ENCODE measurements at regions not wholly inside any gene's neighbourhood (a gene's known extent, or its start where the extent isn't known, plus 50 kb on each side); places are given as distances from the start of the nearest gene placed in this dataset.

GRCh38 chr6:118719351-118720124, 68.1 kb upstream of the CEP85L start:
- Histone ChIP-seq H3K4me3 (no peak overlapping the region), H3K27me3 (replicated peaks in 1 of 2; ENCODE audit: control insufficient read depth in 2 of 2, insufficient read depth in 2 of 2, low read length in 1 of 2) (no peaks in the 10 kb centered on the region), H3K27ac (ENCODE audit: control insufficient read depth, insufficient read depth) (no peak overlapping the region; the same call in 1 of the 2 replicates), H3K79me2 (ENCODE audit: control insufficient read depth, insufficient read depth, low read length) (no peaks in the 10 kb centered on the region), H4K20me1 (ENCODE audit: control insufficient read depth, insufficient read depth) (no peaks in the 10 kb centered on the region), H3K9me3 (replicated peaks; ENCODE audit: control insufficient read depth, insufficient read depth, low read length) (no peaks in the 10 kb centered on the region; the same call in 2 of the 3 replicates), H2AFZ (ENCODE audit: control insufficient read depth, low read depth, low read length) (peak overlapping the region; percentile 77), H3K4me1 (ENCODE audit: control insufficient read depth, insufficient read depth, low read length) (peaks cover 20% of the 10 kb centered on the region), H3K9ac (ENCODE audit: control insufficient read depth, insufficient read depth, low read length) (no peak overlapping the region; the same call in 1 of the 2 replicates), H3K36me3 (ENCODE audit: control insufficient read depth in 2 of 2, insufficient read depth in 2 of 2, low read length in 1 of 2) (no peaks in the 10 kb centered on the region), H3K4me2 (ENCODE audit: control insufficient read depth, insufficient read depth) (peak overlapping the region; percentile 83)
- BruUV-seq (replicated peaks), result no TSS peak
- ChIA-PET CTCF (interaction anchor here (0.6 kb wide), 1 partner anchor 103 kb away, joined by 4 read pairs; no protein-coding TSS in a partner anchor), RAD21 (ENCODE audit: unreplicated experiment) (no interaction called here), POLR2A (no interaction called here), SMC1A (ENCODE audit: uncharacterized antibody, unreplicated experiment) (interaction anchor here (0.6 to 1.7 kb wide), 3 partner anchors 10 to 43 kb away, joined by 3 to 5 read pairs (median 4); no protein-coding TSS in a partner anchor)
- ATAC-seq (peak; percentile 68), FAIRE-seq (peak; percentile 38), DNase-seq (ENCODE audit: low read depth, low spot score) (no peak)
- WGBS (ENCODE audit: insufficient coverage, insufficient replicate concordance, low lambda C conversion rate, missing lambda C conversion rate), result 29% methylated on average over 6 of the region's 6 CpGs
- peak; percentile 65 for TF ChIP-seq RUNX3 (IDR thresholded peaks at IDR 0.05; ENCODE audit: low read length)
- no peak for TF ChIP-seq MAX (IDR thresholded peaks at IDR 0.05; ENCODE audit: low read depth, low read length)
- intact Hi-C loops (cut with micrococcal nuclease; ENCODE audit: unreplicated experiment), result no loop called here
- in situ Hi-C loops (cut with MboI), result no loop called here

GRCh38 chr6:118718903-118719302, 67.5 kb upstream of the CEP85L start:
- ATAC-seq (no peak), FAIRE-seq (no peak), DNase-seq (ENCODE audit: low read depth, low spot score) (no peak)
- no peaks in the 10 kb centered on the region; the same call in 2 of the 3 replicates for H3K9me3 ChIP-seq (replicated peaks; ENCODE audit: control insufficient read depth, insufficient read depth, low read length)
- peak overlapping the region; percentile 77 for H2AFZ ChIP-seq (ENCODE audit: control insufficient read depth, low read depth, low read length)
- H3K27ac ChIP-seq (ENCODE audit: control insufficient read depth, insufficient read depth), result no peak overlapping the region; the same call in 1 of the 2 replicates
- in situ Hi-C loops (cut with MboI), result no loop called here
- BruUV-seq (replicated peaks), result no TSS peak
- peaks cover 19% of the 10 kb centered on the region for H3K4me1 ChIP-seq (ENCODE audit: control insufficient read depth, insufficient read depth, low read length)
- no peaks in the 10 kb centered on the region for H3K79me2 ChIP-seq (ENCODE audit: control insufficient read depth, insufficient read depth, low read length)
- no peak overlapping the region for H3K9ac ChIP-seq (ENCODE audit: control insufficient read depth, insufficient read depth, low read length)
- H3K36me3 ChIP-seq (ENCODE audit: control insufficient read depth in 2 of 2, insufficient read depth in 2 of 2, low read length in 1 of 2), result no peaks in the 10 kb centered on the region
- 85% methylated on average over 7 of the region's 7 CpGs for WGBS (ENCODE audit: insufficient coverage, insufficient replicate concordance, low lambda C conversion rate, missing lambda C conversion rate)
- SMC1A ChIA-PET (ENCODE audit: uncharacterized antibody, unreplicated experiment), result interaction anchor here (1.0 kb wide), 1 partner anchor 14 kb away, joined by 4 read pairs; no protein-coding TSS in a partner anchor
- peak overlapping the region; percentile 83; the same call in 1 of the 2 replicates for H3K4me2 ChIP-seq (ENCODE audit: control insufficient read depth, insufficient read depth)
- no peaks in the 10 kb centered on the region for H4K20me1 ChIP-seq (ENCODE audit: control insufficient read depth, insufficient read depth)
- intact Hi-C loops (cut with micrococcal nuclease; ENCODE audit: unreplicated experiment), result no loop called here
- POLR2A ChIA-PET, result no interaction called here
- H3K27me3 ChIP-seq (replicated peaks in 1 of 2; ENCODE audit: control insufficient read depth in 2 of 2, insufficient read depth in 2 of 2, low read length in 1 of 2), result no peaks in the 10 kb centered on the region
- RAD21 ChIA-PET (ENCODE audit: unreplicated experiment), result no interaction called here
- CTCF ChIA-PET, result no interaction called here
- no peak overlapping the region for H3K4me3 ChIP-seq
- TF ChIP-seq, protein P1, sequence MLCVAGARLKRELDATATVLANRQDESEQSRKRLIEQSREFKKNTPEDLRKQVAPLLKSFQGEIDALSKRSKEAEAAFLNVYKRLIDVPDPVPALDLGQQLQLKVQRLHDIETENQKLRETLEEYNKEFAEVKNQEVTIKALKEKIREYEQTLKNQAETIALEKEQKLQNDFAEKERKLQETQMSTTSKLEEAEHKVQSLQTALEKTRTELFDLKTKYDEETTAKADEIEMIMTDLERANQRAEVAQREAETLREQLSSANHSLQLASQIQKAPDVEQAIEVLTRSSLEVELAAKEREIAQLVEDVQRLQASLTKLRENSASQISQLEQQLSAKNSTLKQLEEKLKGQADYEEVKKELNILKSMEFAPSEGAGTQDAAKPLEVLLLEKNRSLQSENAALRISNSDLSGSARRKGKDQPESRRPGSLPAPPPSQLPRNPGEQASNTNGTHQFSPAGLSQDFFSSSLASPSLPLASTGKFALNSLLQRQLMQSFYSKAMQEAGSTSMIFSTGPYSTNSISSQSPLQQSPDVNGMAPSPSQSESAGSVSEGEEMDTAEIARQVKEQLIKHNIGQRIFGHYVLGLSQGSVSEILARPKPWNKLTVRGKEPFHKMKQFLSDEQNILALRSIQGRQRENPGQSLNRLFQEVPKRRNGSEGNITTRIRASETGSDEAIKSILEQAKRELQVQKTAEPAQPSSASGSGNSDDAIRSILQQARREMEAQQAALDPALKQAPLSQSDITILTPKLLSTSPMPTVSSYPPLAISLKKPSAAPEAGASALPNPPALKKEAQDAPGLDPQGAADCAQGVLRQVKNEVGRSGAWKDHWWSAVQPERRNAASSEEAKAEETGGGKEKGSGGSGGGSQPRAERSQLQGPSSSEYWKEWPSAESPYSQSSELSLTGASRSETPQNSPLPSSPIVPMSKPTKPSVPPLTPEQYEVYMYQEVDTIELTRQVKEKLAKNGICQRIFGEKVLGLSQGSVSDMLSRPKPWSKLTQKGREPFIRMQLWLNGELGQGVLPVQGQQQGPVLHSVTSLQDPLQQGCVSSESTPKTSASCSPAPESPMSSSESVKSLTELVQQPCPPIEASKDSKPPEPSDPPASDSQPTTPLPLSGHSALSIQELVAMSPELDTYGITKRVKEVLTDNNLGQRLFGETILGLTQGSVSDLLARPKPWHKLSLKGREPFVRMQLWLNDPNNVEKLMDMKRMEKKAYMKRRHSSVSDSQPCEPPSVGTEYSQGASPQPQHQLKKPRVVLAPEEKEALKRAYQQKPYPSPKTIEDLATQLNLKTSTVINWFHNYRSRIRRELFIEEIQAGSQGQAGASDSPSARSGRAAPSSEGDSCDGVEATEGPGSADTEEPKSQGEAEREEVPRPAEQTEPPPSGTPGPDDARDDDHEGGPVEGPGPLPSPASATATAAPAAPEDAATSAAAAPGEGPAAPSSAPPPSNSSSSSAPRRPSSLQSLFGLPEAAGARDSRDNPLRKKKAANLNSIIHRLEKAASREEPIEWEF (IDR thresholded peaks at IDR 0.05; ENCODE audit: insufficient replicate concordance, low read depth, low read length), result no peak
- TF ChIP-seq TARDBP (IDR thresholded peaks at IDR 0.05; ENCODE audit: borderline replicate concordance) (no peak), E2F8 (IDR thresholded peaks at IDR 0.05; ENCODE audit: low read depth, partially characterized antibody) (no peak), ZNF217 (IDR thresholded peaks at IDR 0.05) (no peak), SP1 (IDR thresholded peaks at IDR 0.05; ENCODE audit: low read depth, low read length) (no peak)

Measured in GM12878 (cell line).